Common myeloid progenitor, CD34-positive (primary cell): ENCODE measurements at regions not wholly inside any gene's neighbourhood (a gene's known extent, or its start where the extent isn't known, plus 50 kb on each side); places are given as distances from the start of the nearest gene placed in this dataset.
A peak's percentile ranks its signal among the peaks of the same experiment; 100 is the strongest.

Experiments
- CTCF ChIA-PET: fragments of 350-600 bp; sonication (Branson Sonifier 250); formaldehyde crosslinking; loops from one replicate; lab custom pipeline; 2021; ENCODE audit warnings: antibody characterized with exemption; lab: Charles Lee
- POLR2A ChIA-PET: fragments of 350-600 bp; sonication (Branson Sonifier 250); formaldehyde crosslinking; loops from one replicate; lab custom pipeline; 2021; ENCODE audit warnings: antibody characterized with exemption; lab: Charles Lee
- DNase-seq, 3 donors: peaks; one replicate each; pipeline versions ENCODE4 v3.0.0 to v3.0.0-alpha.2; 2013
- H3K27ac ChIP-seq, 2 experiments: 1 replicate in 1 of 2; 2 replicates in 1 of 2; pipeline ENCODE4 v1.7.0; 2013; ENCODE audit warnings: inconsistent platforms in 2 of 2, low read length in 2 of 2, mild to moderate bottlenecking in 2 of 2, low read depth in 1 of 2, moderate library complexity in 1 of 2; ENCODE audit not compliant: severe bottlenecking in 2 of 2, insufficient read depth in 1 of 2, poor library complexity in 1 of 2
- H3K27me3 ChIP-seq, 5 experiments: replicated peaks in 2 of 5; 1 replicate in 3 of 5; 2 replicates in 2 of 5; pipeline versions ENCODE4 v1.6.1 to v1.7.0; 2013; ENCODE audit warnings: low read length in 4 of 5, mild to moderate bottlenecking in 2 of 5, moderate library complexity in 2 of 5, inconsistent platforms in 1 of 5; ENCODE audit not compliant: insufficient read depth in 5 of 5, control insufficient read depth in 4 of 5
- H3K36me3 ChIP-seq, 4 experiments: 1 replicate in 2 of 4; 2 replicates in 2 of 4; pipeline versions ENCODE4 v1.6.1 to v1.7.0; 2013; ENCODE audit warnings: low read length in 3 of 4, control low read depth in 1 of 4, mild to moderate bottlenecking in 1 of 4; ENCODE audit not compliant: control insufficient read depth in 4 of 4, insufficient read depth in 4 of 4
- H3K4me1 ChIP-seq, 4 experiments: 1 replicate in 3 of 4; 2 replicates in 1 of 4; pipeline versions ENCODE4 v1.6.1 to v1.7.1; 2013; ENCODE audit warnings: low read length in 3 of 4, mild to moderate bottlenecking in 3 of 4, control low read depth in 1 of 4, inconsistent platforms in 1 of 4, moderate library complexity in 1 of 4; ENCODE audit not compliant: control insufficient read depth in 4 of 4, insufficient read depth in 4 of 4; ENCODE audit errors: control extremely low read depth in 1 of 4
- H3K4me3 ChIP-seq, 7 experiments: 1 replicate in 4 of 7; 2 replicates in 3 of 7; pipeline versions ENCODE4 v1.5.1 to v1.7.0; 2013; ENCODE audit warnings: mild to moderate bottlenecking in 7 of 7, low read length in 6 of 7, moderate library complexity in 6 of 7, inconsistent platforms in 2 of 7, low read depth in 2 of 7, control low read depth in 1 of 7; ENCODE audit not compliant: insufficient read depth in 4 of 7, control insufficient read depth in 1 of 7; ENCODE audit errors: extremely low read depth in 1 of 7
- H3K9me3 ChIP-seq, 5 experiments: 1 replicate in 4 of 5; 2 replicates in 1 of 5; pipeline versions ENCODE4 v1.6.1 to v1.7.1; 2013; ENCODE audit warnings: low read length in 4 of 5, mild to moderate bottlenecking in 2 of 5, inconsistent platforms in 1 of 5, low read depth in 1 of 5, moderate library complexity in 1 of 5; ENCODE audit not compliant: control insufficient read depth in 4 of 5, insufficient read depth in 2 of 5; ENCODE audit errors: control extremely low read depth in 1 of 5
- WGBS: methylation state at CpG from one replicate; pipeline ENCODE4 v1.1.5; 2013; ENCODE audit not compliant: insufficient coverage; 5-methylcytosine and 5-hydroxymethylcytosine counted together

DNA sequence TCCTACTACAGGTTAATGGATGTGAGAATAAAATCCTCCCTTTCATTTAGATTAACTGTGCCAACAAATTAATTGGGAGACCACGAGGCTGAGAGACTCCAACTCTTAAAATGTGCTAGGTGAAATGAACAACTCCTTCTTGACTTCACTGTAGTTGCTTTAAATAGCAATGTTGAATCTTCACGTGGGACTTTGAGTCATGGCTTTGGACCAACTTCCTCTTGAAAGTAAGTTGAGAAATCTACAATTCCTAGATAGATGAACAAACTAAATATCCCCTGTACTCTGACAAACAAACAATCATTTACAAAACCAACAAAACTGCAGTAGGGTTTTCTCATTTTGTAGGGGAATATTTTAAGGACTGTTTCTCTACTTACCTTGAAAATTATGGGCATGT lies 291.9 kb upstream of the SPRED2 start:
- Histone ChIP-seq H3K27ac (no peak overlapping the region), H3K4me1 (peaks cover 0 to 4% (median 3%) of the 10 kb centered on the region in 4 experiments), H3K9me3 (peaks cover 0 to 3% (median 0%) of the 10 kb centered on the region in 5 experiments), H3K4me3 (no peak overlapping the region), H3K36me3 (no peaks in the 10 kb centered on the region), H3K27me3 (peaks cover 0 to 2% (median 0%) of the 10 kb centered on the region in 5 experiments)
- no CpG with 5 or more reads among the region's 2 CpGs for WGBS
- DNase-seq: peak in 2 of 3 donors; percentile 5 to 15
- ChIA-PET POLR2A (no interaction called here), CTCF (no interaction called here)

DNA sequence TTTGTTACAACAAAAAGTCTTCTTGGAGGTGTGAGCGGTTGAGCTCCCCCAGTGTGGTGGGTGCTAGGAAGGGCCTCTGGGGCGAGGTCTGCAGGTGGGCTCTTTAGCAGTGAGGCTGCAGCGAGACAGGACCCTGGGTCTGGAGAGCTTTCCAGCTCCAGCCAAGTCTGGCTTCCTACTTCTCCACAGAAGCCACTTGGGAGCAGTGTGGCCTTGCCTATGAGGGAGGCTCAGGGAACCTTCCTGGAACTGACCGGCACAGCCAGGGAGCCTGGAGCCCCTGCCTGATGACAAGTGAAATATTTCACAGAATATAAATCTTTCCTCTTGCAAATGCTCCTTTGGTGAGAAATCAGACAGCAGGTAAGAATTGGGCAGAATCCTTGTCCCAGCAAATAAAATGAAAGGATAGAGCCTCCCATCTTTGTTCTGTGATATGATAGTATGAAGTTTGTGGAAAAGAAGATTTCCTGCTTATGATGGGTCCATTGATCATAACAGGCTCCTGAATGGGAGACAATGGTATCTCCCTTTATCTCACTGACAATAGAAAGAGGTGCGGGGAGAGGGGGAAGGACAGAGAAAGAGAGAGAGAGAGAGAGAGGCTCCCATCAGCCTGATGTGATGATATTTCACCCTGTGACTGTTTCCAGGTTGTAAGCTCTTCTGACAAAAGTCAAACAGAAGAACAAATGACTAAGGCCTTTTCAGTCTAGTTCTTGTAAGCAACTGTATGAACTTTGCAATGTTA lies 289.8 kb upstream of the SPRED2 start:
- ChIA-PET POLR2A (interaction anchor here (0.6 kb wide), 1 partner anchor 1541 kb away, joined by 3 read pairs; no protein-coding TSS in a partner anchor), CTCF (no interaction called here)
- 100% methylated on average over 2 of the region's 5 CpGs for WGBS

DNA sequence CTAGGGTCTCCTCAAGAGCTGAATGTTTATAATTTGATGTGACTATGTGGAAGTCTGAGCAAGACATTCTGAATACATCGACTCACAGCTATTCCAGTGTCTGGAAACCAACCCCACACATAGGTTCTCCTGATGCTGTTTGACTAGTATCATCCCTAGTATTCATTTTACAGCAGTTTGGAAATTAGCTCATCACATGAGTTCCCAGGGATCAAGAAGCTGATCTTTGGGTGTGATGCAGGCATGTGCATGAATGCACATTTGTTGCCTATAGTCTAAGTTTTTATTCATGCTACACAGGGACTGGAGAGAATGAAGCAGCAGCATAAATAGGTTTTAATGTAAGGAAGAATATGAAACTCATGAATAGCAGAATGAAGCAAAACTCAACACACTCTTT lies 284.3 kb upstream of the SPRED2 start:
- H3K27ac ChIP-seq: no peak overlapping the region
- no peak for DNase-seq
- no peaks in the 10 kb centered on the region for H3K9me3 ChIP-seq
- H3K4me1 ChIP-seq: no peaks in the 10 kb centered on the region
- no peak overlapping the region for H3K4me3 ChIP-seq
- H3K27me3 ChIP-seq: peaks cover 0 to 2% (median 0%) of the 10 kb centered on the region in 5 experiments
- ChIA-PET POLR2A (interaction anchor here (0.6 kb wide), 1 partner anchor 711 kb away, joined by 5 read pairs; no protein-coding TSS in a partner anchor), CTCF (no interaction called here)
- 100% methylated on average over 1 of the region's 1 CpG for WGBS
- H3K36me3 ChIP-seq: no peaks in the 10 kb centered on the region

More for the DNA sequence above, 289.8 kb upstream of the SPRED2 start:
- H3K27ac ChIP-seq: no peak overlapping the region
- peaks cover 0 to 3% (median 0%) of the 10 kb centered on the region in 5 experiments for H3K9me3 ChIP-seq
- no peaks in the 10 kb centered on the region for H3K36me3 ChIP-seq
- no peaks in the 10 kb centered on the region for H3K4me1 ChIP-seq
- H3K4me3 ChIP-seq: no peak overlapping the region
- DNase-seq: no peak
- peaks cover 0 to 2% (median 0%) of the 10 kb centered on the region in 5 experiments for H3K27me3 ChIP-seq

GRCh38 chr2:65715323-65715722 lies 282.9 kb upstream of the SPRED2 start:
- no peak overlapping the region for H3K27ac ChIP-seq
- CTCF ChIA-PET: no interaction called here
- no CpG with 5 or more reads among the region's 2 CpGs for WGBS
- no peak for DNase-seq
- H3K36me3 ChIP-seq: no peaks in the 10 kb centered on the region
- no peak overlapping the region for H3K4me3 ChIP-seq
- no peaks in the 10 kb centered on the region for H3K9me3 ChIP-seq
- H3K4me1 ChIP-seq: no peaks in the 10 kb centered on the region
- POLR2A ChIA-PET: no interaction called here
- H3K27me3 ChIP-seq: peaks cover 0 to 2% (median 0%) of the 10 kb centered on the region in 5 experiments

DNA sequence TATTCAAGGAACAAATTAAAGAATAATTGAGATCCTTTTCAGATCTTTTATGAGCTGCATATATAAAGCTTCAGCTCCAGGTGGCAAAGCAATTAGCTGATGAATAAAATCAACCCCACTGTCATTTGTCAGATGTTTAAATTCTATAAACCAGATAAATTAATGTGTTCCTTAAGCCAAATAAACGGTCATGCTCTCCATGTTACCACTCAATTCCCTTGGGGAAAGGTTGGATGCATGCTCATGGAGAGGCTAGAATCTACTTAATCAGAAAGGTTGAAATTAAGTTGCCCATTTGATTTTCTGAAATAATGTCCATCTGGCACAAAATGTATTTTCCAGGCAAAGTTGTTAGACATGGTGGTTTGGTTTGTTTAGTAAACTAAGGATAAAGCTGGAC lies 282.5 kb upstream of the SPRED2 start:
- no peak overlapping the region for H3K4me3 ChIP-seq
- no CpG with 5 or more reads among the region's 1 CpG for WGBS
- no peaks in the 10 kb centered on the region for H3K36me3 ChIP-seq
- peaks cover 0 to 2% (median 0%) of the 10 kb centered on the region in 5 experiments for H3K27me3 ChIP-seq
- H3K27ac ChIP-seq: no peak overlapping the region
- ChIA-PET POLR2A (interaction anchor here (0.7 to 0.8 kb wide), 2 partner anchors 67 to 294 kb away, joined by 3 read pairs; no protein-coding TSS in a partner anchor), CTCF (no interaction called here)
- H3K4me1 ChIP-seq: no peaks in the 10 kb centered on the region
- DNase-seq: no peak
- no peaks in the 10 kb centered on the region for H3K9me3 ChIP-seq

DNA sequence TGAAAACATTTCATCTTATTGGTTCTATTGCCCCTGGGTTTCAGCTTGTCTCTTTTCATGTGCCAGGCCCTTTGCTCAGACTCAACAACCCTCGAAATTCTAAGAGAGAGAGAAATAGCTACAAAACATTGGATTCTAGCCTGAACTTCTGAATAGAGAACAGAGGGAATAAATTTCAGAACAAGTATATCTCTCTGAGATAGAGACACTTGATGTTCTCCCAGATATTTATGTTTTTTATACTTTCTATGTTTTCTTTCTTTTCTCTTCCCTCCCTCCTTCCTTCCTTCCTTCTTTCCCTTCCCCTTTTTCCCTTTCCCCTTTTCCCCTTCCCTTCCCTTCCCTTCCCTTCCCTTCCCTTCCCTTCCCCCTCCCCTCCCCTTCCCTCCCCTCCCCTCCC lies 279.5 kb upstream of the SPRED2 start:
- H3K27me3 ChIP-seq: peaks cover 0 to 4% (median 0%) of the 10 kb centered on the region in 5 experiments
- no CpG with 5 or more reads among the region's 1 CpG for WGBS
- ChIA-PET POLR2A (no interaction called here), CTCF (interaction anchor here (1.1 kb wide), 1 partner anchor 9 kb away, joined by 3 read pairs; no protein-coding TSS in a partner anchor)
- H3K4me1 ChIP-seq: no peaks in the 10 kb centered on the region
- no peak overlapping the region for H3K4me3 ChIP-seq
- H3K27ac ChIP-seq: no peak overlapping the region
- no peaks in the 10 kb centered on the region for H3K9me3 ChIP-seq
- no peak for DNase-seq
- H3K36me3 ChIP-seq: no peaks in the 10 kb centered on the region

DNA sequence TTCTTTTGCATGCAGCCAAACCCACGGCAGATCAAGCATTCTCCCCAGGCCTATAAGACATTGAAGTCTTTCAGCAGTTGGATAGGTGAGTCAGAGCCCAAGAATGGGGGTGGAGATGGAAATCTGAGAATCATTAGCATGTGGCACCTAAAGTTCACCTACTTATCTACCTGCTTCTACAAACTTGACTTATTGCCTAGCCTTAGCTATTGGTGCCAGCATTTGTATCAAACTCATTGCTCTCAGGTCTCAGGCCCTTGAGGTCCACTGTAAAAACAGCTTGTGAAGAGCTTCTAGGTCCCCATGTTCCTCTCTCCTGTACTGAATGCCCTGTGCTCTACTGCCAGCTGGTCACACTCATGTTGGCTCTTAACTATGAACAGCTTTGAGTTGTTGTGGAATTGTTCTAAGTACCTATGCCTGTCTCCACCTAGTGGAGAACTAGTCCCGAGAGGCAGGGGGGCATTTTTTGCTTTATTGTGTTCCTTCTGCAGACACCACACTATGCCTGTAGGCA lies 278.4 kb upstream of the SPRED2 start:
- Histone ChIP-seq H3K9me3 (no peaks in the 10 kb centered on the region), H3K4me1 (no peaks in the 10 kb centered on the region), H3K4me3 (no peak overlapping the region), H3K36me3 (no peaks in the 10 kb centered on the region), H3K27ac (no peak overlapping the region), H3K27me3 (peaks cover 0 to 4% (median 0%) of the 10 kb centered on the region in 5 experiments)
- DNase-seq: peak in 2 of 3 donors; percentile 4 to 15
- ChIA-PET POLR2A (no interaction called here), CTCF (interaction anchor here (1.1 kb wide), 1 partner anchor 8 kb away, joined by 3 read pairs; no protein-coding TSS in a partner anchor)
- 100% methylated on average over 1 of the region's 2 CpGs for WGBS
